HG03378 (cell line): ENCODE measurements at regions not wholly inside any gene's neighbourhood (a gene's known extent, or its start where the extent isn't known, plus 50 kb on each side); places are given as distances from the start of the nearest gene placed in this dataset.

ENCODE experiments used
- ATAC-seq: cut with Tn5 transposase; IDR thresholded peaks from one replicate; pipeline ENCODE4 v1.9.1; 2021; ENCODE audit warnings: mild to moderate bottlenecking, moderate library complexity; ENCODE audit not compliant: unreplicated experiment

DNA sequence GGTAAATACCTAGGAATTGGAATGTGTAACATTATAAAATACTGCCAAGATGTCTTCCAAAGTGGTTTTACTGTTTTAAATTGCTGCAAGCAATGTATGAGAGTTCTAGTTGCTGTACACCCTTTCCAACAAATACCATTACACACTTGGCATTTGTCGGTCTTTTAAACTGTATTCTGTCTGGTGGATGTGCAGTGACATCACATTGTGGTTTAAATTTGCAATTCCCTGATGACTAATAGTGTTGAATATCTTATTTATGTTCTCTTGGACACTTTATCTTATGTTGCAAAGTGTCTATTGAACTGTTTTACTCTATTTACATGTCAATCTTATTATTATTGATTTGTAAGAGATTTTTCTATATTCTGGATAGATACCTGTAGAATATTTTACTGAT is 561.2 kb upstream of the B3GALT2 start:
- no peak for ATAC-seq

DNA sequence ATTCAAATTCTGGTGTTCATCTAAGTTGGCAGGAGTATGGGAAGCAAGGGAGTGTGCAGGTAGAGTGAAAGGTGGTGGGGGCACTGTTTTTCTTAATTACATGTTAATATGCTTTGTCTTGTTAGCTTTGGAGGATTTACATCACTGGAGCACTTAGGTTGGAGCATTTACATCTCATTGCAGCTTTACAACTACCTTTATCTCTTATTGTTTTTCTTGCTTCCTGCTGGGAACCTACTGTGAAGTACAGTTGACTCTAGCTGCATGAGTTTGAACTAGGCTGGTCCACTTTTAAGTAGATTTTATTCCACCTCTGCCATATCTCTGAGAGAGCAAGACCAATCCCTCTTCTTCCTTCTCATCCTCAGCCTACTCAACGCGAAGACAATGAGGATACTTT is 554.8 kb upstream of the B3GALT2 start:
- no peak for ATAC-seq

DNA sequence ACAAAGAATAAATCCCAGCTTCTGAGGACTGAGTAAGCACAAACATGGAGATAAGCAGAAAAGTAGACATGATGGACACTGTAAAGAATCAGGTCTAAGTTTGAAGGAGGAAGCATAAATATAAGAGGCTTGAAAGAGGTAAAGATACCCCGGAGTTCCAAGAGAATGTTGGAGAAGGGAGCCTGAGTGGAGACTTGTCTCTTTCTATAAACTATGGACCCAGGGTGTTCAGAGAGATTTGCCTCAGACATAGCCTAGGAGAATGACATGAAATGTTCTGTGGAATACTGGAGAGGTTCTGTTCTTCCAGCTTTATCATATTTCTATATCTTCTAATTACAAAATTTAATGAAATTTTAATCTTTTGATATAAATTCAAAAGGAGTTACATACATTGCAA is 554.3 kb upstream of the B3GALT2 start:
- no peak for ATAC-seq

DNA sequence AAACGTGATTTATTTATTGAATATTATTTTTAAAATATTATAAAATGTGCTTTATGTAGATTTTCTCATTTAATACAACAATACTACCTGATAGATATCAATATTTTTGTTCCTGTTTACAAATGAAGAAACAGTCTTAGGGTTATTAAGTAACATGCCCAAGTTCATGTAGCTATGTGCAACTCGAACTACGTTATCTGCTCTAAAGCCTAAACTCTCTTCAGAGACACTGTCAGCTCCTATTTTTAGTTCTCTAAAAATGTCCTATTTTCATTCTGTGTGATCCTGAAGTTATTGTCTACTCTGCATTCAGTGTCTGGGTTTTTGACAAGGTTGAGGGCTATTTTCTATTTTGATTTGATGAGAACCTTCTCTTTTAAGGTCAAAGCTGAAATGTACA is 550.1 kb upstream of the B3GALT2 start:
- ATAC-seq: no peak

DNA sequence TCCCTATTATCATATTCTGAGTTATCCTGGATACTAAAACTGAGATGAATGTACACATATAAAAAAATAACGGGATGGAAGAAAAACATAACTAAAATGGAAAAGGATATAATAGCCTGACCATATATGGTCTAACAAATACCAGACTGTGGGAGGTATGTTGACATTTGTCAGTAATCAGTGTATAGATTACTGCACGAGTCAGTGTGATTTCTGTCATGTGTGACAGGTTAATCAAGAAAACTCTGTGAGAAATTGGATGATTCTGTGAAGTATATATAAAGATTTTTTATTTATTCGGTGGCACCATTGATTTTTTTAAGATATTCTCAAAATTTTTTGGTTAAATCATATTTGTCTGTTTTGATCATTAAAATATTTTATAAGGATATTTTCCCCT is 547.3 kb upstream of the B3GALT2 start:
- no peak for ATAC-seq

DNA sequence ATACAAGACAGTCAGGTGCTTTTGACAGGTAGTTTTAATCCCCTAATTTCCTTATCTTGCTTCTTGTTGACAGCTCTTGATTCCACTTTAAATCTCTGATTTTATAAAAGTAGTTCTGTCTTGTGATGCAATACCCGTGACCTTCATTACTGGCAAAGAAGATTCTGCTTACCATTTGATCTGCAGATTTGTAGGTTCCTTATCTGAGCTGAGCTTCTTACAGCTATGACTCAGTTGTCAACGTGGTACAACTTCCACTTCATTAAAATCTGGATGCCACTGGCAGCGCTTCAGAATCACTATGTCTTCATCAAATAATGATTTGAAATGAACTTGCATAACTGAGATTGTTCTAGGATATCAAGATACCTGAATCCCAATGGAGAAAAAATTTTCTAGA is 543.6 kb upstream of the B3GALT2 start:
- no peak for ATAC-seq

DNA sequence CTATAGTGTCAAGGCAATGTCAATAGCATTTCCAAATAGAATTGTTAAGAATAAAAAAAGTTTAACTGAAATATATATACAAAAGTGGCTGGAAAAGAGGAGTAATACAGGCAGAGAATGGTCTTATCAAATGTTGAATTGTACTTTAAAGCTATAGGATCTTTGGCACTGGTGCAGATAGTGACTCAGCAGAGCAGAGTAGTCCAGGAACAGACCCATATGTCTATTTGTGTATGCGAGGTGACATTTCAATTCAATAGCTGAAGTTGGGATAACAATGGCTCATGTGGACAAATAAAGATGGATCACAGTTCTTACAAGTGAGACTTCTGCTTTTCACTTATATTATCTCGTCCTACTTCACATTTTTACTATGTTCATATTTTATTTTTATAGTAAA is 543.0 kb upstream of the B3GALT2 start:
- no peak for ATAC-seq

DNA sequence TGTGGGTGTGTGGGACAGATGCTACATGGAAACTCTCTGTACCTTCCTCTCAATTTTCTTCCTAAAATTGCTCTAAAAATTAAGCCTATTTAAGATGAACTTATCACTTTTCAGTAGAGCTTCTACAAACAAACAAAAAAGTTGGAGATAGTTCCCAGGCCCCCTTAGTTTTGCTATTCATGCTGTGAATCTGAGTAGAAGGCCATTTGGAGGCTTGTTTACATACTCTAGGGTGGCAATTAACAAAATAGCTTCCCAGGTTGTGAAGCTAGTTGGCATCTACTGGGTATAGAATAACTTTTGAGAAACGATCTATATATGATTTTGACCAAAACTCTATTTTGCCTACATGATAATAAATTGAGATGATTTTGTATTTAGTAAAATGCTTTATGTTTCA is 541.4 kb upstream of the B3GALT2 start:
- ATAC-seq: no peak

DNA sequence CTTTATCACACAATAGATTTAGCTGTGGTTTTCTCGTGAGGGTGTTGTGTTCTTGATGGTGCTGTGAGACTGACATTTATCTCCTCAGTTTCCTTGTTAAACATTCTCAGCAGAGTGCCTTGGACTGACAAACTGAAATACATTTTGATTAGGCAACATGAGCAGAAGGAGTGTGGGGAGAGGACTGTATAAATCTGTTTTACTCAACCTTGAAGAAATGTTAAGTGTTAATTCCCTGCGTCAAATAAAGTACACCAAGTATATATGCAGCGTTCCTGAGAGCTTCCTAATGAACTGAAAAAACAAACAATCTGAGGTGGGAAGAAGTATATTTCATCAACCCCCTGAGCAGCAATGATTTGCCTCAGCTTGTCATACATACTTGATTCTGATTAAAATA is 540.3 kb upstream of the B3GALT2 start:
- ATAC-seq: no peak

DNA sequence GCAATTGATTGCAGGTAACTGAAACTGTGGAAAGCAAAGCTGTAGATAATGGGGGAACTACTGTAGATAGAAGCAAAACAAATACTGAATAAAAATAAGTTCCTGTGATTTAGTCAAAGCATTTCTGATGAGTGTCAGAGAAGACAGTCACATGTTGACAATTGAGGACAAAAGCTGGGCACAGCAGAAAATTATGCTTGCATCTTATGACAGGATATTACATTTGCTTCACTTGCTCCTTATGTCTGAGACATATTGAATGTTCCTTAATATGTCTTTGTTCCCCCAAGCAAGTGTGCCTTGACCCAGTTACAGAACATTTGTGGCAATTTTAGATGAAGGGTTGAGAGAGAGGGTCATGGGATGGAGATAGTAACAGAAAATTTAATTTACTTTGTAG is 526.0 kb upstream of the B3GALT2 start:
- no peak for ATAC-seq

DNA sequence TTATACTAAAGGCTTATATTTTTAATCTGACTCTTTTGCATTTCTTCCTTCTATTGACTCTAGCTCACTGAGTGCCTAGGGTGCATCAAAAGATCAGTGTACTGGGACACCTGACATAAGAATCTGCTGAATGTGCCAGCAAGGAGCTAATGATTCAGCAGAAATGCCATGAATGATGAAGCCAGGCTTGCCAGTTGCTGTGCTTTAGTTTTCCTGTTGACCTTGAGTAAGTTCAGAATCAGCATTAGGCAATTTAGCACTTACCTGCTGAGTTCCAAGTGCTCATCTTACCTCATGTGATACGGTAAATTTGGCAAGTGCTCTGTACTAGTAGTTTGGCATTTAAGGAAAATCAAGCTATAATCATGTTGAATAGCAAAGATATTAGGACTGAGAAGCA is 523.2 kb upstream of the B3GALT2 start:
- no peak for ATAC-seq

DNA sequence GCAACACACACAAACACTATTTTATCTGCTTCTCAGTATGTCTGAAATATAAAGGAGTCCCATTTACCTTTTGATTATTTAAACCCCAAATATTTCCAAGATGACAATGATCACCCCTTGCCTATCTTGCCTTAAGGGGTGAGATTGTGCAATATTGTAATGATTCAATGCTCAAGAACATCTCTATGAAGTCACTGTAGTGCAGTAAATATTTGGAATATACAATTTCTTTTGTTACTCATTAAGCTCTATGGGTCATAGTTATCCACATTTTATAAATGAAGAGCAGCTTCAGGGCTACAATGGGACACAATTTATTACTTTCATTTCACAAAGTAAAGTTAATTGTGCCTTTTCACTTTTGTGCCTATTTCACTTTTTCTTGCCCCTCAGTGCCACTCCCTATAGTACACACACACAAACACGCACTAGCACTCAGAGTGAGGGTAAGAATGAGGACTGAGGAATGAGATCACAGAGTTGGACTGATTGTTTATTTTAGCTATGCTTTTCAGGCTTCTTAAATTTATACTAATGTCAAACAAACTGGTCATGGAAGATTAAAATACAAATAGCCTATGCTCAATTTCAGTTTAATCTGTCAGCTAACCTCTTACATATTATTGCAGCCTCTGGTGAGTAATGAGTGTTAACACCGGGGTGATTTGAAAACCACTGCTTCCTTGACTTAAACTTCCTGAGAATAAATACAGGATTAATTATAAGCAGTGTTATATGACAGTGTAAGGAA is 521.0 kb upstream of the B3GALT2 start:
- ATAC-seq: no peak

DNA sequence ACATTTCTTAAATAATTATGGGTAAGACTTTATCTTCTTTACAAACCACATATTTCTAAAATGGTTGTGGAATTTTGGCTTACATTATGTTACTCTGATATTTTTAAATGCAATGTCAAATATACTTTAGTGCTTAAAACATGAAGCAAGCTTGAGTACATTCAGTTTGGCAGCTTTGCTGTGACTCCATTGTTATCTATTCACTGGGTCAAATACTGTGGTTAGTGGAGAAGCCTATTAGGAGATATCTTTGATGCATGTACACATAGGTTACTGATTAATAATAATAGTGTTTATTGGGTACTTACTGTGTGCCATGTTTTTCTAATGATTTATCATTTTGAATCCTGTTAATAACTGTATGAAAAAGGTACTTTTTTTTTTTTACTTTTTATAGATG is 520.4 kb upstream of the B3GALT2 start:
- ATAC-seq: no peak

DNA sequence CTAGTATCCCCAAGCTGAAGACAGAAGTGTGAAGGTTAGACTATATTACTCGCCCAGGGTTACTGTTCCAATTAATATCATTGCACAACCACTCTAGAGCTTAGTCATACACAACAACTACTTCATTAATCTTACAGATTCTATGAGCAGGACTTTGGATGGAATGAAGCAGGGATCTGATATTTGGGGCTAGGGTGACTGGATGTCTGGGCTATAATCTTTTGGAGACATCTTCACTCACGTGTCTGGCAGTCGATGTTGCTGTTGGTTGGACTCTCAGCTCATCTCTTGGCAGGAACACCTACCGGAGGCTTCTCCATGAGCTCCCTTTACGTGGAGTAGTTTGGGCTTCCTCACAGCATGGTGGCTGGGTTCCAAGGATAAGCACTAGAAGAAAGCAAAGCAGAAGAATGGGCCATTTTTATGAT is 519.2 kb upstream of the B3GALT2 start:
- no peak for ATAC-seq

DNA sequence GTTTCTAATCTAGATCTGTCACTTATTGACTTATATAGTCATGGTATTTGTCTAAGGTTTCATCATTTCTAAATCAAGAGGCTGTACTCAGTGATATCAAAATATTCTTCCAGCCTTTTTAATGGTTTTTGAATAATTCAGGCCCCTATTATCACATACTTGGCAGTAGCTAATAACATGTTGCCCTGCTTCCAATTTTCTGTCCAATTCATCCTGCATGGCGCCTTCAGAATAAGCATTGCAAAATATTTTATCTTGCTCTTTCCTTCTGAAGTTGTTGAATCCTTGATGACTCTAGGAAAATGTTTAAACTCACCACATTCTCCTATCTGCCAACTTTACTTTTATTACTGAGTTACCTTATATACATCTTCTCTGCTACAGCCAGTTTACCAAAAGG is 517.2 kb upstream of the B3GALT2 start:
- ATAC-seq: no peak

DNA sequence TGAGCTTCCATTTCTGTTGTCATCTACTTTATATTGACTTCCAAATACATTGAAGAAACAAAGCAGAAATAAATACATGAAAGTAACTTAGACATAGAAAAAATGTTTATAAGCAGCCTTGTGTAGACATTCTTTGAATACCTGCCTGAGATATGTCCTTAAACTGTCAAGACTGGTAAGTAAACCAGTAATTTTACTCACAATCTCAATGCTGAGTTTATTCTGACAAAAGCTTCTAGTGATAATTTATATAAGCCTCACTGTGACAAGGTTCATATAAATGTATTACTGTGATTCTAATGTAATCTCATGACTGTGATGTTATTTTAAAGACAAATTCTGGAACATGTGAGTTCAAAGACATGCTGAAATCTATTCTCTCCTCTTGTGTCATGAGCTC is 516.7 kb upstream of the B3GALT2 start:
- ATAC-seq: no peak

DNA sequence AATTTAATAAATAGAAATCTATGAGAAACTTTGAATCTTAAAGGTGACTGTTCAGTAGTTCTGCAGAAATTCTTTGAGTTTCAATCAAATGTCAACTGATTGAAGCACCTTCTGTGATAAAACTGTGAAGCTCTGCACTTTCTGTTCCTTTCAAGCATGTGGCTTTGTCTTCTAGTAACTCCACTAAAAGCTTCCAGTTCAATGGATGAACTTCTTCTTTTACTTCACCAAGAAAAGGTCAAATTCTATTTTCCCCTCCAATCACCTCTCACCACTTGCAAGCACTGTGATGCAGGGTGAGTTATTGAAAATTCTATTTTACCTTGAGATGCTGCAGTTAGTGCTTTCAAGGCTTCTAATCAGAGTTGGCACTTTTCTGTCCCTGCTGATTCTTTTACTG is 515.3 kb upstream of the B3GALT2 start:
- no peak for ATAC-seq

DNA sequence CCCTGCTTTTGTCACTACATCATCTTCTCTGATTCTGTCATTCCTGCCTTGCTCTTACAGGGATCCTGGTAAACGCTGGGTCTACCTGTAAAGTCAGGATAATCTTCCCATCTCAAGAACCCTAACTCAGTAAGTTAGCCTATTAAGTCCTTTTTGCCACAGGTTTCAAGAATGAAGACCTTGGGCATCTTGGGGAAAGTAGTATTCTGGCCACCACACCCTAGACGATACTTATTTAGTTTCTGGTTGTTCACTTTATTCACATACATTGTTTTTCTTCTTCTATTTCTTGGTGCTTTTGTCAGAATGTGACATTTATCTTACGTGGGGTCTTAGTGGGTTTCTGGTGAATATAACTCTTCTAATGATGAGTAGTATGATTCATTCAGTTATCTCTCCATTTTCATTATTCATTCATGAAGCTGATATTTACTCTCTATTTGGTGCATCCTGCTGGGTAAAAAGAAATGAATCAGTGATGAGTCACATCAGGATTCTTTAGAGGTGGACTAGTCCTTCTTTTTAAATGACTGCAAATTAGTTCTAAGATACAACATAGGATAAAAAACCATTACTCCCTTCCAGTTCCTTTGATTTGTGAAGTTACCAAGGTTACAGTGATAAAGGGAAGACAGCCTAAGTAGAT is 514.4 kb upstream of the B3GALT2 start:
- no peak for ATAC-seq

DNA sequence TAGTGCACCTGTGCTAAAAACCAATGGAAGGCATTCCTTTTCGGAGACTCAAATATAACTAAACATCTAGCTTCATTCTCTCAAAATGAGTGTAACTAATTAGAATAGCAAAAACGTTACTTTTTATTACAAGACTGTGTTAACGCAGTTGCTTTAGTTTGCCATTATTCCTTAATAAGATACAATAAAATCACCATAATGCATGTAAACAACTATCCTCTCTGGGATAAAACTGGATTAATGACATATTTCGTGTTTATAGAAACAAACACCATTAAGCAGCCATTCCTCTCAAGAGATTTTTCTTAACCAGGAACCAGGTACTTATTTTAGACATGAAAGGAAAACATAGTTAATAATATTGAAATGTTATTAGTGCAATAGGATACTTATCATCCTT is 512.8 kb upstream of the B3GALT2 start:
- ATAC-seq: no peak

DNA sequence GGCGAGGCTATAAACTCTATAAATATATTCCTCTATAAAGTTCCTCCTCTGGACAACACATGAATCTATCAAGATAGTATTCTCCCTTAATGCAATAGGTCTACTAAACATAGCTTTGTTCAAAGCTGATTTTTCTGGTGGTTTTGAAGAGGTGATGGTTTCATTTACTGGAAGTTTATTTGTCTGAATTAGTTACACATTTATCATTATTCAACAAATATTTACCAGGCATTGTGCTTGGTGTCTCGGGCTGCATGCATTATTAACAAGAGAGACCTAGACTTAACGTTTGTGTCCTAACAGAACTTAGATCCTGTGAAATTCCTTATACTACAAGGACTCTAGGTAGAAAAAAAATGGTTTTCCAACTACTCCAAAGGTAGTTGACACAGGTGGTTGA is 511.4 kb upstream of the B3GALT2 start:
- no peak for ATAC-seq

DNA sequence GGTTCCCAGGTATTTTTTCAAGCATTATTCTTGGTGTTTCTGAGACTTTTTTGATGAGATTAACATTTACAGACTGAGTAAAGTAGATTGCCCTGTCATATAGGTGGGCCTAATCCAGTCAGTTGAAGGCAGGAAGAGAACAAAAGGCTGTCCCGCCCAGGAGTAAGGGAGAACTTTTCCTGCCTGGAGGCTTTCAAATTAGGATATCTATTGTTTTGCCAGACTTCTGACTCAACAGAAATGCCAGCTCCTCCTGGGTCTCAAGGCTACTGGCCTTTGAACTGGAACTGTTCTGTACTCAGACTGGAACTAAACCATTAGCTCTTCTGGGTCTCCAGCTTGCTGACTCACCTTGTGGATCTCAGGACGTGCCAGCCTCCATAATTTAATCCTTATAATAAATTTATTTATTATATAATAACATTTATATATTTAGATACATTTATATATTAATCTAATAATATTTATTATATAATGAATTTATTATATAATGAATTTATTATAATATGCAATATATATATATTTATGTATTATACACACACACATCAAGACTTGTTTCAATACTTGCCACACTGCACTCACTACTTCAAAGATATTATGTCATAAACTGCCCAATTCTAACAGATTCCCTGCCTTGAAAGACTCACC is 510.8 kb upstream of the B3GALT2 start:
- ATAC-seq: no peak

DNA sequence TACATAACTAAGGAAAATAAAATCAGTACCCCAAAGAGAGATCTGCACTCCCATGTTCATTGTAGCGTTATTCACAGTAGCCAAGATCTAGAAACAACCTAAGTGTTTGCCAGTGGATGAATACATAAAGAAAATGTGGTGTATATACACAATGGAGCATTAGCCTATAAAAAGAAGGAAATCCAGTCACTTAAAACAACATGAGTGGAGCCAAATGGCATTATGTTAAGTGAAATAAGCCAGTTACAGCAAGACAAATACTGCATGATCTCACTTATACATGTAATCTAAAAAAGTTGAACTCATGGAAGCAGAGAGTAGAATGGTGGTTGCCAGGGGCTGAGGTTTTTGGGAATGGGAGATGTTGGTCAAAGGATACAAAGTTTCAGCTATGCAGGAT is 508.3 kb upstream of the B3GALT2 start:
- no peak for ATAC-seq
